Fibroblast of the conjunctiva (primary cell): ENCODE measurements at regions not wholly inside any gene's neighbourhood (a gene's known extent, or its start where the extent isn't known, plus 50 kb on each side); places are given as distances from the start of the nearest gene placed in this dataset.

Source experiments
- DNase-seq: peaks from one replicate; pipeline ENCODE4 v3.0.0-alpha.2; 2010; ENCODE audit warnings: low read depth

DNA sequence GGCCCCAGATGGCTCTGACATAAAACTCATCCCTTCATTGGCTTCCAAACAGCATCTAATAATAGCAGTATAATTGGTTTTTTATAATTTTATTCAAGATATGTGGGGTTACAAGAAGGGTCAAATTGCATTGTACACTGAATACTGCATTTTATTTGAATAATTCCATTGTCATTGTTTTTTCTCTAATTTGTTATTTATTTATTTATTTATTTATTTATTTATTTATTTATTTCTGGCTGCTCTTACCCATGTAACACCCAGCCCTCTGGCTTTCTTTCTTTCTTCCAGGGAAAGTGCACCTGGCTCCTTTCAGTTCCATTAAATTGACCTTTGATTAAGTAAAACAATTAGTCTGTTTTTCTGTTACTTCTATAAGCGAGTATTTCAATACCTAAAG, 210.1 kb downstream of the CDH9 start:
- no peak for DNase-seq

DNA sequence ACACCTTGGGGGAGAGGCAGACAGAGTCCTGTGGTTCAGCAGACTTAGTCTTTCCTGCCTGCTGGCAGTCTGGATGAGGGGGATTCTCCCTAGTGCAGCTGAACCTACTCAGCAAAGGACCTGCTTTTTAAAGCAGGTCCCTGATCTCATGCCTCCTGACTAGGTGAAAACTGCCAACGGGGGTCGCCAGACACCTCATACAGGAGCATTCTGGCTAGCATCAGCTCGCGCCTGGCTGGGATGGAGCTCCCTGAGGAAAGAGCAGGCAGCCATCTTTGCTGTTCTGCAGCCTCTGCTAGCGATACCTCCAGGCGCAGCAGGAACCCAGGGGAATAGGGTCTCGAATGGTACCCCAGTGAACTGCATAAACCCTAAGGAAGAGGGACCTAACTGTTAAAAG, 225.2 kb downstream of the CDH9 start:
- DNase-seq: no peak

DNA sequence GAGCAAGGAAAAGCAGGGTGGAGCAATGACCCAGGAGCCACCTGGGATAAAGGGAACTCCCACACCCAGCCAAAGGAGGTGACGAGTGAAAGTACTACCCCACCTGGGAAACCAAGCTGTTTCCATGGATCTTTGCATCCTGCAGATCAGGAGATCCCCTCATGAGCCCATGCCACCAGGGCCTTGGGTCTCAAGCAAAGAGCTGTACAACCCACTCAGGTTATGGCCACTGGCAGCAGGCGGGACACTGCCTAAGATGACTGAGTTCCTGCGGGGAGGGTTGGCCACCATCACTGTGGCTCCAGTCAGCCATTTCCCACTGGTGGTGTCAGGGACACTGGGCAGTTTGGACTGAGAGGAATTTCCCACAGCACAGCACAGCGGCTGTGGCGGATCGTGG, 225.7 kb downstream of the CDH9 start:
- DNase-seq: no peak

DNA sequence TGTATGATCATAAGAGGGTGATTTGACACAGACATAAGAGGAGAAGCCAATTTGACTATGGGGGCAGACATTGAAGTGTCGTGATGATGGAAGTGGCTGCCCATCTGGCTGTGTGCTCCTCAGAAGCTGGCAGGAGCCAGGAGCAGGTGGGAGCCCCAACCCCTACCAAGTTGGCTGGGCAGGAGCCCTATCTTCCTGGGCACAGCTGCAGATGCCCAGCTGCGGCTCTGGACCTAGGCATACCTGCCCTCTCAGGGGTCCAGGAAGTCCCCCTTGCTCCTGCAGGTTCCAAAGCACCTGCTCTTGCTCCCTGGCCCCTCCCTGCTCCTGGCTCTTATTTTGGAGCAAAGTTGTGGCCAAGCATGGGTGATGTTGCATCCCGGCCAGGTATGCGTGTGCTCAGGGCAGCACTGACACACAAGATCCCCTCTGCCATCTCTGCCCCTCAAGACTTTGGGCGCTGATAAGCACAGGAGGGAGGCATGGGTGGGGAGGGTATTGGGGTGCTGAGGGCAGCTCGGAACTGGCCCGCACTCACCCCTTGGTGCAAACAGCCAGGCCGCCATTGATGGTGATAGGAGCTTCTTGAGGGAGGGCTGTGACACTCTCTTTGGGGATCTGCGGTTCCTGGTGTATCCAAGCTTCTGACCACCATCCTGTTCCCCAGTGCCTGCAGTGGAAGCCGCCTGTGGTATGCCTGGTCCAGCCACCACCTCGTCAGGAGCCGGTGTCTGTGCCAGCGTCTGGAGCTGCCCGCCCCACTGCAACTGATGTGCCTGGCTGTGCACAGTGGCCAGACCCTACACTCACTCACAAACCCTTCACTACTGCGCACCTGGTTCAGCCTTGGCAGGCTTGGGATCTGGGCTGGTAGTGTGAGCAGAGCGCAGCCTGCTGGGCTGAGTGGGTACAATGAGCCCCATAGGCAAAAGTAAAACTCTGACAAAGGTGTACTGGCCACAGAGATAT, 230.9 kb downstream of the CDH9 start:
- no peak for DNase-seq

GRCh38 chr5:26805076-26805475, 233.3 kb downstream of the CDH9 start:
- no peak for DNase-seq

- no peak for DNase-seq
These were observed 235.4 kb downstream of the CDH9 start for GRCh38 chr5:26802944-26803343.

DNA sequence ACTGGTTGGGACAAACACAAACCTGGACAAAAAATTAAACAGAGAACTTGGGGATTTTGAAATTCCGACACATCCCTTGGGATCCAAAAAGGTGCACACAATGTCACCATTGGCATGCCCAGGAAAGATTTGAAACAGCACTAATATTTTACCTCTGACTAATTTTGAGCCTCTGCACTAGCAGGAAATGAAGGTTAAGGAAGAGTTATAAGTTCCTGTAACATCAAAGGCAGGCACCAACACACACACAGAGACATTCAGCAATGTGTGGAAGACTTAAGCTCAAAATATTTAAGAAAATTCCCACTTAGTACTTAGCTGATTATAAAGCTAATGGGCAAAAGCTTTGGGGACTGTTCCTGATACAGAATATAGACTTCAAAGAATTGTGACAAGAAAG, 247.0 kb downstream of the CDH9 start:
- no peak for DNase-seq

- no peak for DNase-seq
These were observed 247.4 kb downstream of the CDH9 start for GRCh38 chr5:26791021-26791420.

DNA sequence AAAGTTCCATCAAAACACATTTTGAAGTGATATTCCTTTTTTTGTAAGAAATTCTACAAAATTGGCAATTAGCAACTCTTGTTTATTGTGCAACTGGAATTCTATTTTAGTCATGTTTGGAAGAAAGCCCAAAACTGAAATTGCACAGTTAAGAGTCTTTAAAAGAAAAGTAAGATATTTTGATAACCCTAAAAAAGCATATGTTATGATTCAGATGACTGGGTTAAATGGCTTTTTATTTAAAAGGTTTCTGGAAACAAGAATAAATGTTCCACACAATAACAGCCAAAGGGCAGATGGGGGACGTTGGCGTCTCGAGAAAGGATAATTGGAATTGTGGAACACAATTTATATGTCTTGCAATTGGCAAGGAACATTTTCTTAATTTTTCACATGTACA, 275.2 kb downstream of the CDH9 start:
- no peak for DNase-seq

GRCh38 chr5:26761446-26761845, 276.9 kb downstream of the CDH9 start:
- DNase-seq: no peak

DNA sequence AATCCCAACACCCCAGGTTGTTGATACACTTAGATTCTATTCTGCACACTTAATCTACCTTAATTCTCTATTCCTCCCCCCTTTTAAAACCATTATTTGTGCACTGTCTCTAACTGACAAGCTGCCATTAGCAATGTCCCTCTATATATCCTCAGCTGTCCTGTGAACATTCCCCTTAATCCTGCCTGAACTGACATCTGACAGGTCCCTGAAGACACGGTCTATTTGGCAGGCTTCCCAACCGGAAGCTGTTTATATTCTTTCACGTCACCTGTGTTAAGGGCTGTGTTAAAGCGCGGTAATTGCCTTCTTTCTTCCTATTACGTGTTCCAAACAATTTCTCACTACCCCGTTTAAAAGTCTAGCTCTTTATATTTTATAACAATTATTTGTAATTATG, 277.3 kb downstream of the CDH9 start:
- DNase-seq: no peak

DNA sequence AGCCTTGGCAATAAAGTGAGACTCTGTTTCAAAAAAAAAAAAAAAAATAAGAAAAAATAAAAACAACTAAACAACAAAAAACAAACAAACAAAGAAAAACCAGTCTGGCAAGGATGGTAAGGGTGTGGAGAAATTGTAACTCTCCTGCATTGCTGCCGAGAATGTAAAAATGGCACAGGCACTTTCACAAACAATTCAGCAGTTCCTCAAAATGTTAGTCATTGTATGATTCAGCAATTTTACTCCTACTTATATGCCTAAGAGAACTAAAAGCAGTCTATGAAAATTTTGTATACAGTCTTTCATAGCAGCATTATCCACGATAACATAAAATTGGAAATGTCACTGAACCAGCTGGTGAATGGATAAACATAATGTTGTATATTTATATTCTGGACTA, 280.4 kb downstream of the CDH9 start:
- no peak for DNase-seq

GRCh38 chr5:26749829-26750228, 288.6 kb downstream of the CDH9 start:
- DNase-seq: no peak

GRCh38 chr5:26740182-26740581, 298.2 kb downstream of the CDH9 start:
- no peak for DNase-seq

- DNase-seq: no peak
These were observed 300.8 kb downstream of the CDH9 start for GRCh38 chr5:26737348-26738265.

GRCh38 chr5:26727916-26728315, 310.5 kb downstream of the CDH9 start:
- DNase-seq: no peak

DNA sequence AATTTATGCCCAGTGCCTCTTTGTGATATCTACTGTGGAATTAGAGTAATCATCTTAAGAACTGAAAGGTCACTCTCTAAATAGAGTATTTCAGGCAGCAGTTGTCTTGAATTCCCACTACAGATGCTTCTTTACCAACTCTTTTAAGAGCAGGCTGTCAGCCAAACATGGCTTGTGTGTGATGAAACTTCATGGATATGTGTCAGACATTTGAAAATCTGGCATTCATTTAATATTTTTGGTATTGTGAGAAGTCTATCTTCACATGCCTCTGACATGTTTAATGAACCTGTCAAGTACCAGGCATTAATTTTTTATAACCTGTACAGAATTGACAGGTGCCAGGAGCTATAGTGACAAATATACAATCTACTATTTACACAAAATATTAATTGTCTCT, 318.6 kb downstream of the CDH9 start:
- DNase-seq: no peak

- DNase-seq: no peak
These were observed 337.5 kb downstream of the CDH9 start for GRCh38 chr5:26700759-26701384.

DNA sequence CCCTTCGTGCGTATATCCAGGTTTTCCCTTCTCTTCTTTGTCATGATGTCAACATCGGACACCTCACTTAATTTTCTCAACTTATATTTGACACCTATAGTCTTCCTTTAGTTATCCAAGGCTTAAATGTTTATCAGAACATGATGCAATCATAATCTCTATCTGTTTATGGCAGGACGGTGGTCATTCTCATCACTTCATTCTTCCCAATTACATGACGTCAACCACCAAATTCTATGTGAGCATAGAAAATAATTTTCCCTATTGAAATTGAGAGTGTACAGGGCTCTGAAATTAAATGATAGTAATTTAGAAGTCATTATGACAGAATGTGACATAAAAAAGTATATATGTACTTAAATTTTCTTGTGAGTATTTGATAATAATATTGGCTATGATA, 345.4 kb downstream of the CDH9 start:
- DNase-seq: no peak

GRCh38 chr5:26691486-26691885, 346.9 kb downstream of the CDH9 start:
- DNase-seq: no peak

- no peak for DNase-seq
These were observed 347.9 kb downstream of the CDH9 start for GRCh38 chr5:26690511-26690910.

DNA sequence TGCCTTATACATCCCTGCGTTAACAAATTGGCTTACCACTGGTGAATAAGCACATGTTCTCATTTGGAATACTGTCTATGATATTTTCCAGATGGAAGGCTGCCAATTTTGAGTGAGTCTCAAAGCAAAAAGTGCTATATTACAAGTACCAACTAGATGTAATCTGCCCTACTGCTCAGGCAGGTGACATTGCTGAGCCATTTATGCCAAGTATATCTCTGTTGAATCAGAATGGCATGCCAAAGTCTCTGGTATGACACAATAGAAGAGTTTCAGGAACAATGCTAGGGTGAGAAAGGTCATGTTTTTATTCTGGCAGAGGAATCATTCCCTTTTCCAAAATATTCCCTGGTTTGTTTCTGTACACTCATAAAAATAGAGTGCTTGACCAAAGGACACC, 356.5 kb downstream of the CDH9 start:
- DNase-seq: no peak

DNA sequence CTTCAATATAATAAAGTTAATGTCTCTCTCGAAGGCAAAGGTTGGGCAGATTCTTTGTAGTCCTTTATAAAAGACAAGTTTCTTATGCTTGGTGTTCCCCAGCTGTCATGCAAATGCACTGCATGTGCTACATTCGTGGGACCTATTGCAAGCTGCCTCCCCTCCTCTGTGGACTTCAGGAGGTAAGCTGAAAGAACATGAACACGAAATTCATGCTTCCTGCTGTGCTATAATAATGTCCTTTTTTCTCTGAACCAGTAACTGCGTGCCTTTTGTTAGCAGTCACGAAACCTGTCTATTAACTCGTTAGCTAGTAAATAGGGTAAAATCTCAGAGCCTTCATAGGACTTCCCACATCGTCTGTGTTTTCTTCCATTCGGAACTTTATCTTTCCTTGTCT, 363.5 kb downstream of the CDH9 start:
- DNase-seq: no peak
